Activated T-cell treated with anti-CD3 and anti-CD28 coated beads, Interleukin-2, amount 50 U/mL, for 48 hours (primary cell): ENCODE measurements at regions not wholly inside any gene's neighbourhood (a gene's known extent, or its start where the extent isn't known, plus 50 kb on each side); places are given as distances from the start of the nearest gene placed in this dataset.
"Not testable (repeated sequence)": the region's sequence is repeated elsewhere in the genome, so short reads cannot be mapped to it uniquely, and the experiment has no call there.

Source experiments
- DNase-seq, 2 experiments: peaks; one replicate each; pipeline ENCODE4 v3.0.0-alpha.2; 2020

- DNase-seq = no peak
These were observed 51.6 kb upstream of the POMP start for GRCh38 chr13:28607187-28607955.

GRCh38 chr13:28606466-28606865 is 52.5 kb upstream of the POMP start:
- DNase-seq = no peak

GRCh38 chr13:28605147-28605546 is 53.8 kb upstream of the POMP start:
- DNase-seq = not testable (repeated sequence)

GRCh38 chr13:28603043-28603664 is 55.8 kb upstream of the POMP start:
- no peak for DNase-seq

GRCh38 chr13:28602580-28602979 is 56.4 kb upstream of the POMP start:
- DNase-seq = no peak

- DNase-seq = no peak
These were observed 57.3 kb upstream of the POMP start for GRCh38 chr13:28601581-28601980.

GRCh38 chr13:28597641-28598040 is 61.3 kb upstream of the POMP start:
- DNase-seq = no peak

GRCh38 chr13:28590461-28590860 is 68.5 kb upstream of the POMP start:
- no peak for DNase-seq

- DNase-seq = no peak
These were observed 70.6 kb upstream of the POMP start for GRCh38 chr13:28588296-28588695.

GRCh38 chr13:28587174-28587540 is 71.8 kb upstream of the POMP start:
- no peak for DNase-seq

GRCh38 chr13:28586439-28587173 is 72.3 kb upstream of the POMP start:
- DNase-seq = no peak

GRCh38 chr13:28585561-28585960 is 73.4 kb upstream of the POMP start:
- DNase-seq = no peak

- no peak for DNase-seq
These were observed 74.0 kb upstream of the POMP start for GRCh38 chr13:28584873-28585381.

- no peak for DNase-seq
These were observed 75.3 kb upstream of the POMP start for GRCh38 chr13:28583651-28584091.

GRCh38 chr13:28582892-28583240 is 76.1 kb upstream of the POMP start:
- no peak for DNase-seq

- DNase-seq = peak in 1 of 2 experiments; percentile 31
These were observed 76.6 kb upstream of the POMP start for GRCh38 chr13:28582225-28582891.

- DNase-seq = no peak
These were observed 77.5 kb upstream of the POMP start for GRCh38 chr13:28581451-28581850.

- no peak for DNase-seq
These were observed 79.2 kb upstream of the POMP start for GRCh38 chr13:28579736-28580135.

- DNase-seq = no peak
These were observed 79.6 kb upstream of the POMP start for GRCh38 chr13:28579322-28579721.

- DNase-seq = no peak
These were observed 81.1 kb upstream of the FLT1 start for GRCh38 chr13:28576067-28576466.

GRCh38 chr13:28575200-28575599 is 80.3 kb upstream of the FLT1 start:
- DNase-seq = no peak

GRCh38 chr13:28574617-28575142 is 79.8 kb upstream of the FLT1 start:
- peak; percentile 56 to 59 for DNase-seq
